ENCODE measurements at regions not wholly inside any gene's neighbourhood (a gene's known extent, or its start where the extent isn't known, plus 50 kb on each side); places are given as distances from the start of the nearest gene placed in this dataset.
"Not testable (repeated sequence)": the region's sequence is repeated elsewhere in the genome, so short reads cannot be mapped to it uniquely, and the experiment has no call there.

DNA sequence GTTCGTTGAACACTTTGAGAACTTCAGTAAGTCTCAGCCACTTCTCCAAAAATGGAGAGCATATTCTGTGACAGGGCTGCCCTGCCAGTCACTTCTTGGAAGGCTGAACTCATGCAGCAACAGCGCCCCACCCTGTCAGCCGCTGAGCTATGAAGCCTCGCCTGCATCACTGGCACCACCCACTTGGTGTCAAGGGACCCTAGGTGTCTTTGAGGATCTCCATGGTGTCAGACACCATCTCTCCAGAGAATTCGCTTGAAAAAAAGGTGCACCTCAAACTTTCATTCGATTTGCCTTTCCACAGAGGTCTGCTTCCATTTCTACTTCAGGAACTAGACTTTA, 351.5 kb downstream of the SPATA31A6 start:
- H2AFZ ChIP-seq; H3K4me3 ChIP-seq; H3K36me3 ChIP-seq (ENCODE audit: insufficient read depth); H3K4me2 ChIP-seq; H3F3A ChIP-seq (replicated peaks; ENCODE audit: low read depth); H3K9me3 Mint-ChIP-seq; H3K9me2 ChIP-seq (ENCODE audit: insufficient read depth); H3K27ac Mint-ChIP-seq; H3K27ac ChIP-seq (ENCODE audit: low read depth); H3K27me3 Mint-ChIP-seq (ENCODE audit: insufficient read depth, low read depth, poor library complexity); H3K36me3 Mint-ChIP-seq (ENCODE audit: low read depth); H3K4me3 Mint-ChIP-seq; H3K79me2 ChIP-seq (replicated peaks; ENCODE audit: insufficient read depth); H3K4me1 ChIP-seq (ENCODE audit: insufficient read depth); H3K4me1 Mint-ChIP-seq; H3K27me3 ChIP-seq (ENCODE audit: insufficient read depth); H4K20me1 ChIP-seq (replicated peaks; ENCODE audit: insufficient read depth): not testable (repeated sequence)
- ATAC-seq (peak; percentile 54), DNase-seq (ENCODE audit: low spot score) (peak; percentile 47)
- TF ChIP-seq, protein P1, sequence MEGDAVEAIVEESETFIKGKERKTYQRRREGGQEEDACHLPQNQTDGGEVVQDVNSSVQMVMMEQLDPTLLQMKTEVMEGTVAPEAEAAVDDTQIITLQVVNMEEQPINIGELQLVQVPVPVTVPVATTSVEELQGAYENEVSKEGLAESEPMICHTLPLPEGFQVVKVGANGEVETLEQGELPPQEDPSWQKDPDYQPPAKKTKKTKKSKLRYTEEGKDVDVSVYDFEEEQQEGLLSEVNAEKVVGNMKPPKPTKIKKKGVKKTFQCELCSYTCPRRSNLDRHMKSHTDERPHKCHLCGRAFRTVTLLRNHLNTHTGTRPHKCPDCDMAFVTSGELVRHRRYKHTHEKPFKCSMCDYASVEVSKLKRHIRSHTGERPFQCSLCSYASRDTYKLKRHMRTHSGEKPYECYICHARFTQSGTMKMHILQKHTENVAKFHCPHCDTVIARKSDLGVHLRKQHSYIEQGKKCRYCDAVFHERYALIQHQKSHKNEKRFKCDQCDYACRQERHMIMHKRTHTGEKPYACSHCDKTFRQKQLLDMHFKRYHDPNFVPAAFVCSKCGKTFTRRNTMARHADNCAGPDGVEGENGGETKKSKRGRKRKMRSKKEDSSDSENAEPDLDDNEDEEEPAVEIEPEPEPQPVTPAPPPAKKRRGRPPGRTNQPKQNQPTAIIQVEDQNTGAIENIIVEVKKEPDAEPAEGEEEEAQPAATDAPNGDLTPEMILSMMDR (conservative IDR thresholded peaks at IDR 0.05; ENCODE audit: low read depth in 2 of 2): peak; percentile 43 to 44; a peak in 3 of 4 replicates

DNA sequence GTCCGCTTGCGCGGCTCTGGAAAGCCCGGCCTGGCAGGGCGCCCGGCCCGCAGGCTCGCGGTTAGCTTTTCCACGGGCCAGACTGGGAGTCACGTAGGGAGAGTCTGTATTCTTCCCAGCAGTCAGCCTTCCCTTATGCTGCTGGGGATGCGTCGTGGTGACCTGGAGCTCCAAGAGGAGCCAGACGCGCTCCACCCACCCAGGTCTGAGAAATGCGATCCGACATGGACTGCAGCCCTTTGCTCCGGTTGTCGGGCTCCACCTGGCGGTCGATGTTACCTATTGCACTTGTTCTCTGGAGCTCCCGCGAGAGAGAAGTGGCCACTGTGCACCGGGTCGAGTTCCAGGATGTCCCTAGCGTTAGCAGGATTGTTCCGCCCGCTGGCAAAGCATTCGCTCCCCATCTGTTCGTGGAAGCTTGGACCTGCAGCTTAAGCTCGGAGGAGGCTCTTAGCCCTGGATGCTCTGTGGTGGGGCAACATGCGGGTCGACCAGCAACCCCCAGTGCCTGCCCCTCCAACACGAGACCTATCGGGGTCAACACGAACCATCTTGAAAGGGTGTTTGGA, 367.4 kb downstream of the SPATA31A6 start:
- H3K4me2 ChIP-seq; H4K20me1 ChIP-seq (replicated peaks; ENCODE audit: insufficient read depth); H3K27me3 ChIP-seq (ENCODE audit: insufficient read depth); H3K27ac ChIP-seq (ENCODE audit: low read depth); H3K9me3 Mint-ChIP-seq; H3F3A ChIP-seq (replicated peaks; ENCODE audit: low read depth); H3K27ac Mint-ChIP-seq; H3K4me3 Mint-ChIP-seq; H3K4me1 Mint-ChIP-seq; H3K79me2 ChIP-seq (replicated peaks; ENCODE audit: insufficient read depth); H3K36me3 ChIP-seq (ENCODE audit: insufficient read depth); H3K4me3 ChIP-seq; DNase-seq (ENCODE audit: low spot score); H3K4me1 ChIP-seq (ENCODE audit: insufficient read depth); H3K27me3 Mint-ChIP-seq (ENCODE audit: insufficient read depth, low read depth, poor library complexity); H3K9me2 ChIP-seq (ENCODE audit: insufficient read depth); H3K36me3 Mint-ChIP-seq (ENCODE audit: low read depth); H2AFZ ChIP-seq: not testable (repeated sequence)
- peak; percentile 88 for ATAC-seq
- TF ChIP-seq, protein P1 (conservative IDR thresholded peaks at IDR 0.05; ENCODE audit: low read depth in 2 of 2): 0 out of 4 replicates have a peak, but pooled peaks of 1 of the 2 experiments have one; percentile 13

DNA sequence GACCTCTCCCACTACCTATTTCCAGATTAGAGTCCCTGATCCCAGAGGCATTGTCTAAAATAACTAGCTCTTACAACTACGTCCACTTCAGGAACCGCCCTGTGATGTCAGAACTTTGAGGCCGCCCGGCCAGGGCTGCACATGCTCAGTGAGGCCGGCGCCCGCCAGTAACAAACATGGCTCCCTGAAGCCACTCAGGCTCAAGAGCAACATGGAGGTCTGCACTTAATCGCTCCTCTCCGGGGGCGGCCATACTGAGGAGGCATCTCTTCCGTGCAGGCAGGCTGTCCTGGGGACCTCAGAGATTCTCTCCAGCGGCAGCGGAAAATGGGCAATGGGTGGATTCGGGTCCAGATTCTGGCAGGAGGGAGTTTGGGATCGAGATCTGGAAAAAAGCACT, 385.1 kb downstream of the SPATA31A6 start:
- H3K27me3 Mint-ChIP-seq (ENCODE audit: insufficient read depth, low read depth, poor library complexity); H3K4me3 ChIP-seq; H3K4me2 ChIP-seq; H3K27ac ChIP-seq (ENCODE audit: low read depth); H3K4me1 ChIP-seq (ENCODE audit: insufficient read depth); H3K9me2 ChIP-seq (ENCODE audit: insufficient read depth); H4K20me1 ChIP-seq (replicated peaks; ENCODE audit: insufficient read depth); DNase-seq (ENCODE audit: low spot score); H3K36me3 Mint-ChIP-seq (ENCODE audit: low read depth); H3K9me3 Mint-ChIP-seq; H3K4me1 Mint-ChIP-seq; H3F3A ChIP-seq (replicated peaks; ENCODE audit: low read depth); ATAC-seq; H3K27me3 ChIP-seq (ENCODE audit: insufficient read depth); H2AFZ ChIP-seq; H3K79me2 ChIP-seq (replicated peaks; ENCODE audit: insufficient read depth); H3K36me3 ChIP-seq (ENCODE audit: insufficient read depth): not testable (repeated sequence)
- Mint-ChIP-seq H3K4me3 (peak overlapping the region; percentile 67), H3K27ac (peak overlapping the region; percentile 85; the same call in 1 of the 2 replicates)

DNA sequence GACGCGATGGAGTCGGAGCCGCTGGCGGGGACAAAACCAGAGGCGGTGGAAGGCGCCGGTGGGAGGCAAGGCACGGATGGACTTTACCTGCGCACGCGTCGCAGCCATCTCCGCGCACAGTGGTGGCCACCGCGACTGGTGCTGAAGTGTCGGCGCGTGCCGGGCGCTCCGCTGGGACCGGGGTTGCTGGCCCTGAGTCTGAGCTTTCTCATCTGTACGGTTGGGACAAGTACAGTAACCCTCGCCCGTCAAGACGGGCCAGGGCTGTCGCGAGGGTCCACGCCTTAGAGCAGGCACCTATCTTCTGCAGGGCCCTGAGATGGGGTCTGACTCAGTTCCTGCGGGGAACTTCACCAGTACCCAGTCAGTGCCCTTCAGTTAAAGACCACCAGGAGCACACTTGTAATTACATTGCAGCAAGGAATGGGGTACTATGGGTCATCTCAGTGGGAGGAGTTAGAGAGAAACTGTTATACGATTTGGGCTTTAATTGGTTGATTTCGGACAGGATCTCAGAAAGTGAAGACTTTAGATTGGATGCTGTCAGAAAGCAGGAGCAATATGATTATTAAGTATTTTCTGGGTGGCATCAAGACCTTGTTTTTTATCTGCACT, 385.6 kb downstream of the SPATA31A6 start:
- H3K27ac ChIP-seq (ENCODE audit: low read depth): not testable (repeated sequence)

DNA sequence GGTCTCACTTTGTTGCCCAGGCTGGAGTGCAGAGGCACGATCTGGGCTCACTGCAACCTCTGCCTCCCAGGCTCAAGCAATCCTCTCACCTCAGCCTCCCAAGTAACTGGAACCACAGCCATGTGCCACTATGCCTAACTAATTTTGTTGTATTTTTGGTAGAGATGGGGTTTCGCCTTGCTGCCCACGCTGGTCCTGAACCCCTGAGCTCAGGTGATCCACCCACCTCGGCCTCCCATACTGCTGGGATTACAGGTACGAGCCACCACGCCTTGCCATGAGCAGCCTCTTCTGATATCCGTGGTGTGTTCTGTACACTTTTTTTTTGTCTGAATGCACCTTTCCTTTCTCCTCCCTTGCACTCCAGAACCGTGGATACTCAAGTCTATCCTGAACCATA, 394.4 kb downstream of the SPATA31A6 start:
- not testable (repeated sequence) for H3K9me2 ChIP-seq (ENCODE audit: insufficient read depth); H3F3A ChIP-seq (replicated peaks; ENCODE audit: low read depth); H3K27ac ChIP-seq (ENCODE audit: low read depth); DNase-seq (ENCODE audit: low spot score); H3K27ac Mint-ChIP-seq; H3K4me3 Mint-ChIP-seq; H3K27me3 Mint-ChIP-seq (ENCODE audit: insufficient read depth, low read depth, poor library complexity); H3K4me2 ChIP-seq; H4K20me1 ChIP-seq (replicated peaks; ENCODE audit: insufficient read depth); H3K4me1 ChIP-seq (ENCODE audit: insufficient read depth); H3K27me3 ChIP-seq (ENCODE audit: insufficient read depth); H3K36me3 Mint-ChIP-seq (ENCODE audit: low read depth); H3K4me3 ChIP-seq; ATAC-seq; H3K9me3 Mint-ChIP-seq; H3K79me2 ChIP-seq (replicated peaks; ENCODE audit: insufficient read depth); H2AFZ ChIP-seq; H3K4me1 Mint-ChIP-seq; H3K36me3 ChIP-seq (ENCODE audit: insufficient read depth)

More for the DNA sequence above, 385.6 kb downstream of the SPATA31A6 start:
- H3K36me3 Mint-ChIP-seq (ENCODE audit: low read depth); H3K4me1 ChIP-seq (ENCODE audit: insufficient read depth); H3K4me2 ChIP-seq; H3K27ac Mint-ChIP-seq; ATAC-seq; H3K27me3 Mint-ChIP-seq (ENCODE audit: insufficient read depth, low read depth, poor library complexity); H3K4me3 ChIP-seq; H2AFZ ChIP-seq; H3K9me3 Mint-ChIP-seq; H3K4me1 Mint-ChIP-seq; H3K79me2 ChIP-seq (replicated peaks; ENCODE audit: insufficient read depth); H3F3A ChIP-seq (replicated peaks; ENCODE audit: low read depth); DNase-seq (ENCODE audit: low spot score); H3K36me3 ChIP-seq (ENCODE audit: insufficient read depth); H3K27me3 ChIP-seq (ENCODE audit: insufficient read depth); H3K9me2 ChIP-seq (ENCODE audit: insufficient read depth); H4K20me1 ChIP-seq (replicated peaks; ENCODE audit: insufficient read depth): not testable (repeated sequence)
- peak overlapping the region; percentile 27; the same call in 1 of the 3 replicates for H3K4me3 Mint-ChIP-seq

Measured in GM23338 (cell line).